K562 (cell line): ENCODE measurements at regions not wholly inside any gene's neighbourhood (a gene's known extent, or its start where the extent isn't known, plus 50 kb on each side); places are given as distances from the start of the nearest gene placed in this dataset.

ENCODE experiments used
- ATAC-seq: fragments of 200-7000 bp; cut with Tn5 transposase; 3 replicates; pipeline ENCODE4 v1.9.1; 2020; ENCODE audit warnings: moderate library complexity
- BruUV-seq: library from RNA; stranded (reverse); fragments of 400-500 nt; replicated peaks from 2 replicates; lab custom pipeline; 2021; lab: Mats Ljungman, UMichigan
- CTCF ChIA-PET: fragments of 300-600 bp; formaldehyde crosslinking; extraction: SDS; loops from one replicate; lab custom pipeline; 2021; ENCODE audit warnings: low intra/inter-chr PET ratio; lab: Yijun Ruan, JAX
- POLR2A ChIA-PET: fragments of 300-600, 350-650 bp; sonication (Branson Sonifier 250); formaldehyde crosslinking; extraction: SDS; loops from one replicate; lab custom pipeline; 2021; ENCODE audit warnings: antibody characterized with exemption, inconsistent platforms; lab: Yijun Ruan, JAX
- DNase-seq, 4 experiments: peaks; one replicate each; pipeline versions ENCODE4 v3.0.0 to v3.0.0-alpha.2; 2011 to 2018; ENCODE audit warnings: low spot score in 3 of 4, mixed read lengths in 3 of 4; ENCODE audit errors: extremely low read depth in 1 of 4
- FAIRE-seq: peaks from 2 replicates; lab custom pipeline; 2011; peaks lifted over from hg19 to GRCh38; lab: Jason Lieb, UNC
- H2AFZ ChIP-seq: 2 replicates; pipeline ENCODE4 v1.6.0; 2011; ENCODE audit warnings: low read depth, low read length, control low read depth, inconsistent platforms
- H3K27ac ChIP-seq: fragments of 200-600 bp; 3 replicates; pipeline ENCODE4 v1.8.0; 2011; ENCODE audit warnings: low read depth, mild to moderate bottlenecking, control low read depth, inconsistent platforms, low read length, moderate library complexity, mixed read lengths; ENCODE audit errors: extremely low read depth
- H3K27me3 ChIP-seq, 2 experiments: fragments of 300-600 bp in 1 of 2; 2 replicates in 1 of 2; 3 replicates in 1 of 2; pipeline versions ENCODE4 v1.6.0 to v1.8.0; 2011; ENCODE audit warnings: inconsistent platforms in 2 of 2, low read length in 2 of 2, mild to moderate bottlenecking in 1 of 2, mixed read lengths in 1 of 2, moderate library complexity in 1 of 2; ENCODE audit not compliant: control insufficient read depth in 2 of 2, insufficient read depth in 2 of 2
- H3K36me3 ChIP-seq: fragments of 300-600 bp; 3 replicates; pipeline ENCODE4 v1.8.0; 2011; ENCODE audit warnings: mild to moderate bottlenecking, low read length, inconsistent platforms; ENCODE audit not compliant: control insufficient read depth, insufficient read depth
- H3K4me1 ChIP-seq, 2 experiments: fragments of 200-600 bp in 1 of 2; replicated peaks in 1 of 2; 2 replicates in 1 of 2; 3 replicates in 1 of 2; pipeline versions ENCODE4 v1.5.1 to v1.8.0; 2011; ENCODE audit warnings: inconsistent platforms in 2 of 2, low read length in 2 of 2, mild to moderate bottlenecking in 1 of 2, mixed read lengths in 1 of 2, moderate library complexity in 1 of 2; ENCODE audit not compliant: control insufficient read depth in 2 of 2, insufficient read depth in 2 of 2
- H3K4me2 ChIP-seq: 2 replicates; pipeline ENCODE4 v1.6.1; 2011; ENCODE audit warnings: low read length, control low read depth, inconsistent platforms, mixed read lengths; ENCODE audit not compliant: insufficient read depth
- H3K4me3 ChIP-seq: fragments of 200-600 bp; sonication (generic), shearing (Covaris generic); 2 replicates; pipeline ENCODE4 v1.5.1; 2016; ENCODE audit warnings: control low read depth, inconsistent platforms
- H3K79me2 ChIP-seq: fragments of 200-600 bp; 3 replicates; pipeline ENCODE4 v1.8.0; 2011; ENCODE audit warnings: low read length, inconsistent platforms; ENCODE audit not compliant: control insufficient read depth, insufficient read depth
- H3K9ac ChIP-seq, 2 experiments: 2 replicates each; pipeline versions ENCODE4 v1.6.0 to v1.6.1; 2011; ENCODE audit warnings: low read depth in 2 of 2, low read length in 2 of 2, control low read depth in 1 of 2, inconsistent platforms in 1 of 2, mild to moderate bottlenecking in 1 of 2, mixed read lengths in 1 of 2; ENCODE audit not compliant: insufficient read depth in 1 of 2
- H3K9me1 ChIP-seq: one replicate; pipeline ENCODE4 v1.6.0; 2011; ENCODE audit warnings: inconsistent platforms, mild to moderate bottlenecking, low read length, moderate library complexity; ENCODE audit not compliant: control insufficient read depth, insufficient read depth
- H3K9me3 ChIP-seq: replicated peaks from 2 replicates; pipeline ENCODE4 v1.5.1; 2011; ENCODE audit warnings: low read depth, low read length, inconsistent platforms; ENCODE audit not compliant: control insufficient read depth, insufficient read depth
- H4K20me1 ChIP-seq: replicated peaks from 2 replicates; pipeline ENCODE4 v1.6.1; 2011; ENCODE audit warnings: low read length, inconsistent platforms, mixed read lengths; ENCODE audit not compliant: control insufficient read depth, insufficient read depth
- ETV1 ChIP-seq: fragments of 450-650 bp; conservative IDR thresholded peaks from 2 replicates; pipeline ENCODE4 v1.6.1; 2016; ENCODE audit warnings: missing genetic modification characterization, control low read depth, low read depth, missing compliant biosample characterization
- FOXK2 ChIP-seq, 2 experiments: fragments of 450-650 bp; IDR thresholded peaks in 1 of 2; conservative IDR thresholded peaks in 1 of 2; 2 replicates each; pipeline ENCODE4 v1.6.1; 2016; ENCODE audit warnings: low read depth in 2 of 2, mild to moderate bottlenecking in 1 of 2
- LEF1 ChIP-seq: fragments of 450-650 bp; IDR thresholded peaks from 2 replicates; pipeline ENCODE4 v1.6.1; 2016; ENCODE audit warnings: mild to moderate bottlenecking
- NFXL1 ChIP-seq: fragments of 450-650 bp; formaldehyde crosslinking; IDR thresholded peaks from 2 replicates; pipeline ENCODE4 v1.4.0; 2021; ENCODE audit warnings: mild to moderate bottlenecking
- WGBS: fragments of 100-300 bp; shearing (Covaris generic); methylation state at CpG from one replicate; pipeline ENCODE4 v1.1.6; 2016; ENCODE audit warnings: low coverage, mixed read lengths; ENCODE audit not compliant: insufficient coverage; ENCODE audit errors: missing lambda C conversion rate; 5-methylcytosine and 5-hydroxymethylcytosine counted together
- in situ Hi-C: fragments of 300-500 bp; cut with MboI; formaldehyde crosslinking; loops from 4 replicates; pipeline ENCODE4 v1.15.0; 2018; ENCODE audit warnings: inconsistent platforms, mixed read lengths
- intact Hi-C: fragments of 100-400 bp; cut with micrococcal nuclease; formaldehyde crosslinking; loops from 2 replicates; pipeline ENCODE4 v1.14.2; 2022
- TF ChIP-seq, protein P1 (sequence below): fragments of 250-450 bp; sonication (Bioruptor Pico); IDR thresholded peaks from 2 replicates; pipeline ENCODE4 v1.5.0; 2021; ENCODE audit warnings: mild to moderate bottlenecking, moderate library complexity

DNA sequence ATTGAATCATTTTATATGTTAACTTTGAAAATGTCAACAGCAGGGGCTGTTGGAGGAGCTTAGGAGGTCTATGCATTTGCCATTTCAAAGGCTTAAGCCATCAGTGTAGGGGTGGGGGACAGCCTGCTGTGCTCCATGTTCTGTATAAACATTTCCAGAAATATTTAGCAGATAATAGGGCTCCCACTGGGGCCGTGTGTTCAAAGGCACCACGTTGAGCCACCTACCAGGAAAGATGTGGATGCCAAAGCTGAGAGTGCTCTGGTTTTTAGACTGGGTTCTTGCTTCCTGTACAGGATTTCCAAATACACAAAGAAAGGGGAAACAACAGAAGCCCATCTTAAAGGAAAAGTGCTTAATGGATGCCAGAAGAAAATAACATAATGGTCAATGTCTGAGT is 219.5 kb downstream of the CENPC start:
- no peaks in the 10 kb centered on the region for H3K9me3 ChIP-seq
- TF ChIP-seq, protein P1, sequence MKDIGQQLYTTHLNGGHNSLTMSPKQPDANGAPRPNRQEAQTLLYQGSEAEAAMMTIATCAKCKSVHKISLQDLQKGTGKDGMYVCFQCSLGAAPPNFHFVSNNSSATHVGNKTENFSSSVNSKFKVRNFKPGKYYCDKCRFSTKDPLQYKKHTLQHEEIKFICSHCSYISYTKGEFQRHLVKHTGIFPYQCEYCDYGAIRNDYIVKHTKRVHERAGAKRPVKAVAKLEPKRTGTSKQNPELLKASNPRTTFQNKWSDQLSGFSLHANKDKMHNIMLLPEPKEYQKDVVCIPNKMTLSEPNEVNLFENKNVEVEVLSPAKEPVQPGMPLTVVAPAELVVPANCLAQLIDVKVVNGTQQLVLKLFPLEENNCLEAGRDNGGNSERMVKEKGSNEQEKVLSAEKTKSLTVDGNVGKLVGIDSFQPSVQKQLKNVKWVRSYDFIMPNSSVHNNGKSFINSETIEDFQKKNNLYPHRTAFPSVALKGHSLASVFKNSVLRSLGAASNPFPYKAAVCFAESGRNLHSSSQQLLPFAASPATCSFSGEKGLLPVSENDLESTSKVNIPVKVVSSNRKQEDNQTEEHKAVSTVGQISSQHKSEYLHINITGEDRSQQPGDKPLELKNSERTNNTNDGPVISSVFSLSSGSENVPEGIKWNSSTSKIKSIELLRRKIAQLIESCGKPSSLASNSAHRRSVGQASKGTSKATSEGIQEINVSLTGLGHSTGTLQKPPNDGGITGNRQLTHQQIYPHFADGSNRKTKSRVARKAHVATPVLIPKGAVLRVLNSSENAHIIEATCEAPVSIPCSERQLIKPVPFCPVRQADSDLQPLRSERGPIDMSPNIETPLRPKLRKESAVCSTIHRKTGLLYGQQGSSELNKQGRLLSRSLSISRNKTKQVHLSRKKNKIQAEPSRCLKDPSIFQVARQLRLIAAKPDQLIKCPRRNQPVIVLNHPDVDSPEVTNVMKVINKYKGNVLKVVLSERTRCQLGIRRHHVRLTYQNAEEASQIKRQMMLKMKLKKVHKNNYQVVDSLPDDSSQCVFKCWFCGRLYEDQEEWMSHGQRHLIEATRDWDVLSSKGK, result no peak
- TF ChIP-seq LEF1 (no peak), NFXL1 (CRISPR knock-in tag) (no peak), FOXK2 (conservative IDR thresholded peaks at IDR 0.05 in 1 of 2, IDR thresholded peaks at IDR 0.05 in 1 of 2; ENCODE audit: low read depth in 2 of 2) (no peak), ETV1 (tag) (no peak)
- TF ChIP-seq, all 486 proteins: peak for 0
- intact Hi-C loops, result loop anchor here (2.0 to 5.0 kb wide), 2 partner anchors 37 to 67 kb away; no protein-coding TSS in a partner anchor
- 0% methylated on average over 2 of the region's 2 CpGs for WGBS
- DNase-seq (no peak), ATAC-seq (no peak), FAIRE-seq (no peak)
- ChIA-PET POLR2A (no interaction called here), CTCF (no interaction called here)
- H3K79me2 ChIP-seq, result no peaks in the 10 kb centered on the region
- H3K36me3 ChIP-seq, result no peaks in the 10 kb centered on the region
- H3K4me2 ChIP-seq, result no peak overlapping the region
- no peak overlapping the region for H3K4me3 ChIP-seq
- no peak overlapping the region for H3K9ac ChIP-seq
- in situ Hi-C loops, result no loop called here
- no peaks in the 10 kb centered on the region for H3K4me1 ChIP-seq
- H4K20me1 ChIP-seq, result no peaks in the 10 kb centered on the region
- no peak overlapping the region for H3K27ac ChIP-seq
- no peaks in the 10 kb centered on the region for H3K27me3 ChIP-seq
- no peak overlapping the region for H2AFZ ChIP-seq
- no TSS peak for BruUV-seq
- no peaks in the 10 kb centered on the region for H3K9me1 ChIP-seq
